Activated B cell treated with CpG ODN at 0.5 μM for 24 hours (primary cell): ENCODE measurements at regions not wholly inside any gene's neighbourhood (a gene's known extent, or its start where the extent isn't known, plus 50 kb on each side); places are given as distances from the start of the nearest gene placed in this dataset.

ENCODE experiments used
- ATAC-seq: fragments of 200-7000 bp; cut with Tn5 transposase; one replicate; pipeline ENCODE4 v1.10.0; 2021; ENCODE audit warnings: low read depth, mild to moderate bottlenecking, moderate library complexity
- CTCF ChIA-PET: fragments of 350-600 bp; sonication (Branson Sonifier 250); formaldehyde crosslinking; loops from one replicate; lab custom pipeline; 2021; ENCODE audit warnings: antibody characterized with exemption; lab: Charles Lee
- POLR2A ChIA-PET: fragments of 350-600 bp; sonication (Branson Sonifier 250); formaldehyde crosslinking; loops from one replicate; lab custom pipeline; 2021; ENCODE audit warnings: antibody characterized with exemption; lab: Charles Lee
- DNase-seq: peaks from one replicate; pipeline ENCODE4 v3.0.0; 2022
- H3K27ac Mint-ChIP-seq: one replicate; pipeline ENCODE4 v1.8.0; 2020; ENCODE audit warnings: mixed read lengths
- H3K27me3 Mint-ChIP-seq: one replicate; pipeline ENCODE4 v1.8.0; 2021; ENCODE audit warnings: mixed read lengths
- H3K36me3 Mint-ChIP-seq: one replicate; pipeline ENCODE4 v1.8.0; 2021; ENCODE audit warnings: low read depth, mixed read lengths
- H3K4me1 Mint-ChIP-seq: one replicate; pipeline ENCODE4 v1.8.0; 2021; ENCODE audit warnings: mixed read lengths
- H3K4me3 Mint-ChIP-seq: one replicate; pipeline ENCODE4 v1.8.0; 2020; ENCODE audit warnings: mild to moderate bottlenecking, mixed read lengths
- H3K9me3 Mint-ChIP-seq: one replicate; pipeline ENCODE4 v1.8.0; 2020; ENCODE audit warnings: mixed read lengths
- intact Hi-C: fragments of 100-400 bp; cut with micrococcal nuclease; formaldehyde crosslinking; loops from one replicate; pipeline ENCODE4 v1.15.1; 2024
- TF ChIP-seq, protein P1 (sequence below): fragments of 200-600 bp; IDR thresholded peaks from one replicate; pipeline ENCODE4 v1.8.0; 2022; ENCODE audit warnings: antibody characterized with exemption, mild to moderate bottlenecking

DNA sequence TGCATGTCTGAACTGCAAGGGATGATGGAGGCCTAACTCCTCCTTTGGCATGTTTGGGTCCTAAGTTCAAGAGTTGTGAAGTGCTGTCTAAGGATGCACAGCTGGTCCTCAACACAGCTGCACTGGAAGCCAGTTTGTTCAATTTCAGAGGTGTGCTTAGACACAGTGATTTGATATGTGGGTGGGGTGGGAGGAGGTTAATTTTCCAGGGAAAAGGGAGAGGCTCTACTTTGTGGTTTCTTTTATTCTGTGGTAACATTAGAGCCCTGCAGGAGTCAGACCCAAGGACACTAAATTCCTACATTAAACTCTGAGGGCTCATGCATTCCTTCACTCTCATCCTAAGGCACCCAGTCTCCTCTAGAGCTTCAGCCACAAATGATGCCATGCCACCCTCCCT is 188.4 kb upstream of the MAST4 start:
- ChIA-PET POLR2A (no interaction called here), CTCF (no interaction called here)
- H3K4me1 Mint-ChIP-seq = no peaks in the 10 kb centered on the region
- H3K27me3 Mint-ChIP-seq = peaks cover 16% of the 10 kb centered on the region
- no peaks in the 10 kb centered on the region for H3K36me3 Mint-ChIP-seq
- intact Hi-C loops = no loop called here
- no peak for ATAC-seq
- TF ChIP-seq, protein P1, sequence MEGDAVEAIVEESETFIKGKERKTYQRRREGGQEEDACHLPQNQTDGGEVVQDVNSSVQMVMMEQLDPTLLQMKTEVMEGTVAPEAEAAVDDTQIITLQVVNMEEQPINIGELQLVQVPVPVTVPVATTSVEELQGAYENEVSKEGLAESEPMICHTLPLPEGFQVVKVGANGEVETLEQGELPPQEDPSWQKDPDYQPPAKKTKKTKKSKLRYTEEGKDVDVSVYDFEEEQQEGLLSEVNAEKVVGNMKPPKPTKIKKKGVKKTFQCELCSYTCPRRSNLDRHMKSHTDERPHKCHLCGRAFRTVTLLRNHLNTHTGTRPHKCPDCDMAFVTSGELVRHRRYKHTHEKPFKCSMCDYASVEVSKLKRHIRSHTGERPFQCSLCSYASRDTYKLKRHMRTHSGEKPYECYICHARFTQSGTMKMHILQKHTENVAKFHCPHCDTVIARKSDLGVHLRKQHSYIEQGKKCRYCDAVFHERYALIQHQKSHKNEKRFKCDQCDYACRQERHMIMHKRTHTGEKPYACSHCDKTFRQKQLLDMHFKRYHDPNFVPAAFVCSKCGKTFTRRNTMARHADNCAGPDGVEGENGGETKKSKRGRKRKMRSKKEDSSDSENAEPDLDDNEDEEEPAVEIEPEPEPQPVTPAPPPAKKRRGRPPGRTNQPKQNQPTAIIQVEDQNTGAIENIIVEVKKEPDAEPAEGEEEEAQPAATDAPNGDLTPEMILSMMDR = no peak
- H3K27ac Mint-ChIP-seq = no peak overlapping the region
- no peak overlapping the region for H3K4me3 Mint-ChIP-seq
- DNase-seq = no peak
- H3K9me3 Mint-ChIP-seq = peaks cover 7% of the 10 kb centered on the region

GRCh38 chr5:66408576-66408975 is 187.6 kb upstream of the MAST4 start:
- ChIA-PET POLR2A (no interaction called here), CTCF (no interaction called here)
- ATAC-seq = no peak
- Mint-ChIP-seq H3K4me3 (no peak overlapping the region), H3K4me1 (no peaks in the 10 kb centered on the region), H3K9me3 (peaks cover 7% of the 10 kb centered on the region), H3K36me3 (no peaks in the 10 kb centered on the region), H3K27me3 (peaks cover 14% of the 10 kb centered on the region), H3K27ac (no peak overlapping the region)
- no peak for DNase-seq
- intact Hi-C loops = no loop called here
- TF ChIP-seq, protein P1 = no peak

DNA sequence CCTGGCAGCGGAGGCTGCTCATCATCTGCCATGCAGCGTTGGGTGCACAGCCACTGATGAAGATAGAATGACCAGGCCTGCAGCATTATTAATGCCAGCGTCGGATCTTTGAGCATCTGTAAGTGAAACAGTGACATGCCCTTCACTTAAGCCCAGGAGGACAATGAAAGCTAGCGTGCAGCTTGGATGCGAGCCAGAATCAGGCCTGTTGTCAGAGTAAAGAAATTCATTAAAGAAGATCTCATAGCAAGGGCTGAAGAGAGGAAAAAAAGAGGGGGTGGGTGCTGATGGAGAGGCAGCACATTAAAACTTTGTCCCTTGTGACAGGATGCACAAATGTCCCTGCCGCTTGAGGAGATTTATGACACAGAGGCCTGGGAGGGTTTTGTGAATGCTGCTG is 186.1 kb upstream of the MAST4 start:
- H3K27ac Mint-ChIP-seq = no peak overlapping the region
- H3K36me3 Mint-ChIP-seq = no peaks in the 10 kb centered on the region
- DNase-seq = no peak
- intact Hi-C loops = no loop called here
- peaks cover 2% of the 10 kb centered on the region for H3K9me3 Mint-ChIP-seq
- H3K27me3 Mint-ChIP-seq = peaks cover 8% of the 10 kb centered on the region
- ChIA-PET CTCF (no interaction called here), POLR2A (no interaction called here)
- no peaks in the 10 kb centered on the region for H3K4me1 Mint-ChIP-seq
- TF ChIP-seq, protein P1 = no peak
- no peak for ATAC-seq
- H3K4me3 Mint-ChIP-seq = no peak overlapping the region

DNA sequence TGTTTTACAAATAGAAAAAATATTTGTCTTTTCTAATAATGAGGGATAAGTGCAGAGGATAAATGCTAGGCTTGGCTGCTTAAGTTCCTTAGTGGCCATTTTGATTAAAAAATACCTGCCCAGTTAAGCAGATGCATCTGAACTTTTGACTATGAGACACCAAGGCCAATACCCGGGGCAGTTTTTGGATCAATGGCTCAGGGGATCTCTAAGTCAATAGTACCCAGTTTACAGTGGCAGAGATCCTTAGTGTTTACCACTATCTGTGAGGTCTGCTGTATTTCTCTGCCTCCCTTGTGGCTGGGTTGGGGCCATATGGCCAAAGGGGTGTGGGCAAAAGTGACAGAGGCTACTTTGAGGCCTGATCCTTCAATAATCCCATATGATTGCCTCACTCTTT is 184.5 kb upstream of the MAST4 start:
- Mint-ChIP-seq H3K4me1 (peaks cover under 1% of the 10 kb centered on the region), H3K9me3 (peaks cover 2% of the 10 kb centered on the region), H3K36me3 (no peaks in the 10 kb centered on the region), H3K27ac (no peak overlapping the region), H3K27me3 (peaks cover 1% of the 10 kb centered on the region), H3K4me3 (no peak overlapping the region)
- intact Hi-C loops = no loop called here
- DNase-seq = no peak
- ChIA-PET CTCF (no interaction called here), POLR2A (no interaction called here)
- TF ChIP-seq, protein P1 = no peak
- no peak for ATAC-seq

DNA sequence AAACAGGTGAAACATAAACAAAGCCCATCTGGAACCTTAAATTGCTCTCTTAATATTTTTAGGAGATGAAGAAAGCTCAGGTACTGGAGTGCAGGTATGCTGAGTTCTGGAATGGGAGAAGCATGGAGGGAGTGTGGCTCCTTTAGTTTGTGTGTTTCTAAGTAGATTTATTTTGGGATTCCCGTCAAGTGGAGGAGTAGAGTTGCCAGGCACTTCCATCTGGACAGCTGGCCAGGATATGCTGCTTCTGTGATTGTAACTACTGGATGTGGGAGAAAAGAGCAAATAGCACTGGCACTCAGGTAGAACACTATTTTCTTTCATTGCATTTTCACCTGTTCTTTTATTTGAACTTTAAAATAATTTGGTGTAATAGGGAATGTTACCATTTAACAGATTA is 182.3 kb upstream of the MAST4 start:
- TF ChIP-seq, protein P1 = no peak
- Mint-ChIP-seq H3K4me3 (no peak overlapping the region), H3K27me3 (no peaks in the 10 kb centered on the region), H3K9me3 (peaks cover 2% of the 10 kb centered on the region), H3K4me1 (peaks cover 4% of the 10 kb centered on the region), H3K36me3 (no peaks in the 10 kb centered on the region), H3K27ac (no peak overlapping the region)
- POLR2A ChIA-PET = no interaction called here
- DNase-seq (no peak), ATAC-seq (no peak)
- CTCF ChIA-PET = no interaction called here
- intact Hi-C loops = no loop called here
